OCI-LY7 (cell line): ENCODE measurements at regions not wholly inside any gene's neighbourhood (a gene's known extent, or its start where the extent isn't known, plus 50 kb on each side); places are given as distances from the start of the nearest gene placed in this dataset.

Experiments
- BruUV-seq: library from RNA; stranded (reverse); fragments of 400-500 nt; replicated peaks from 2 replicates; lab custom pipeline; 2021; lab: Mats Ljungman, UMichigan
- CTCF ChIA-PET: fragments of 300-600 bp; sonication (Branson Sonifier 250); formaldehyde crosslinking; loops from one replicate; lab custom pipeline; 2022; ENCODE audit warnings: antibody characterized with exemption; ENCODE audit not compliant: unreplicated experiment; lab: Charles Lee
- POLR2A ChIA-PET: fragments of 300-600 bp; sonication (Branson Sonifier 250); formaldehyde crosslinking; loops from one replicate; lab custom pipeline; 2022; ENCODE audit warnings: antibody characterized with exemption; lab: Charles Lee
- DNase-seq: peaks from one replicate; pipeline ENCODE4 v3.0.0-alpha.2; 2015; ENCODE audit warnings: low spot score
- H2AFZ ChIP-seq: fragments of 200-600 bp; sonication (generic), shearing (Covaris generic); 2 replicates; pipeline ENCODE4 v1.6.1; 2014; ENCODE audit warnings: mild to moderate bottlenecking, antibody characterized with exemption, low read length, moderate library complexity
- H3K27ac ChIP-seq: fragments of 200-600 bp; sonication (generic); 2 replicates; pipeline ENCODE4 v1.5.1; 2014; ENCODE audit warnings: mixed run types, low read depth, mild to moderate bottlenecking, moderate library complexity, low read length, inconsistent platforms; ENCODE audit not compliant: poor library complexity, severe bottlenecking
- H3K36me3 ChIP-seq: fragments of 200-600 bp; sonication (generic); 2 replicates; pipeline ENCODE4 v1.6.1; 2014; ENCODE audit warnings: mild to moderate bottlenecking, antibody characterized with exemption, low read length, moderate library complexity, mixed read lengths; ENCODE audit not compliant: insufficient read depth
- H3K4me1 ChIP-seq: fragments of 200-600 bp; sonication (generic); 2 replicates; pipeline ENCODE4 v1.5.1; 2014; ENCODE audit warnings: mild to moderate bottlenecking, low read length; ENCODE audit not compliant: insufficient read depth, poor library complexity, severe bottlenecking
- H3K4me2 ChIP-seq: fragments of 200-600 bp; sonication (generic); 2 replicates; pipeline ENCODE4 v1.6.1; 2014; ENCODE audit warnings: mild to moderate bottlenecking, low read length
- H3K4me3 ChIP-seq: fragments of 200-600 bp; sonication (generic); 2 replicates; pipeline ENCODE4 v1.5.1; 2014; ENCODE audit warnings: mild to moderate bottlenecking, low read depth, low read length; ENCODE audit not compliant: poor library complexity, severe bottlenecking
- H3K79me2 ChIP-seq: fragments of 200-600 bp; sonication (generic); 2 replicates; pipeline ENCODE4 v1.6.1; 2016; ENCODE audit warnings: low read depth, mild to moderate bottlenecking, low read length, moderate library complexity, mixed read lengths; ENCODE audit not compliant: insufficient read depth
- H3K9me2 ChIP-seq: fragments of 200-600 bp; sonication (generic); 2 replicates; pipeline ENCODE4 v1.6.1; 2016; ENCODE audit warnings: mild to moderate bottlenecking, low read length, mixed read lengths; ENCODE audit not compliant: insufficient read depth
- H3K9me3 ChIP-seq: fragments of 200-600 bp; sonication (generic); 2 replicates; pipeline ENCODE4 v1.6.1; 2014; ENCODE audit warnings: mild to moderate bottlenecking, mixed run types, low read length, mixed read lengths
- H4K20me1 ChIP-seq: fragments of 200-600 bp; sonication (generic); 2 replicates; pipeline ENCODE4 v1.6.1; 2014; ENCODE audit warnings: mild to moderate bottlenecking, antibody characterized with exemption, low read length, moderate library complexity, mixed read lengths; ENCODE audit not compliant: insufficient read depth
- CTCF ChIP-seq: fragments of 200-600 bp; sonication (generic); conservative IDR thresholded peaks from 2 replicates; pipeline ENCODE4 v1.5.1; 2014; ENCODE audit warnings: mild to moderate bottlenecking, antibody characterized with exemption, low read length, moderate library complexity, mixed read lengths
- EZH2phosphoT487 ChIP-seq: fragments of 200-600 bp; sonication (generic); IDR thresholded peaks from 2 replicates; pipeline ENCODE4 v1.6.1; 2018; ENCODE audit warnings: low read depth, borderline replicate concordance, mild to moderate bottlenecking, mixed run types, antibody characterized with exemption, low read length, moderate library complexity, mixed read lengths
- intact Hi-C: fragments of 100-400 bp; cut with micrococcal nuclease; formaldehyde crosslinking; loops from one replicate; pipeline ENCODE4 v1.10.0; 2022; ENCODE audit not compliant: unreplicated experiment

- CTCF ChIA-PET, result no interaction called here
- Histone ChIP-seq H3K36me3 (no peaks in the 10 kb centered on the region), H4K20me1 (no peaks in the 10 kb centered on the region), H3K9me2 (no peaks in the 10 kb centered on the region), H3K9me3 (no peaks in the 10 kb centered on the region), H3K79me2 (no peaks in the 10 kb centered on the region), H3K4me3 (no peak overlapping the region), H3K27ac (no peak overlapping the region), H2AFZ (no peak overlapping the region), H3K4me1 (peaks cover 7% of the 10 kb centered on the region), H3K4me2 (no peak overlapping the region)
- no TSS peak for BruUV-seq
- POLR2A ChIA-PET, result interaction anchor here (0.7 kb wide), 1 partner anchor 311 kb away, joined by 3 read pairs; no protein-coding TSS in a partner anchor
- DNase-seq, result no peak
- intact Hi-C loops, result no loop called here
- TF ChIP-seq EZH2phosphoT487 (no peak), CTCF (no peak)
These were observed 316.0 kb downstream of the TXNL1 start for GRCh38 chr18:56322406-56322805.

- intact Hi-C loops, result no loop called here
- DNase-seq, result no peak
- ChIA-PET POLR2A (no interaction called here), CTCF (no interaction called here)
- Histone ChIP-seq H3K9me3 (no peaks in the 10 kb centered on the region), H3K4me2 (no peak overlapping the region), H3K4me3 (no peak overlapping the region), H3K79me2 (no peaks in the 10 kb centered on the region), H2AFZ (no peak overlapping the region), H4K20me1 (no peaks in the 10 kb centered on the region), H3K4me1 (peaks cover 7% of the 10 kb centered on the region), H3K36me3 (no peaks in the 10 kb centered on the region), H3K27ac (no peak overlapping the region), H3K9me2 (no peaks in the 10 kb centered on the region)
- no TSS peak for BruUV-seq
- TF ChIP-seq EZH2phosphoT487, result no peak
- no peak for TF ChIP-seq CTCF
These were observed 316.9 kb downstream of the TXNL1 start for GRCh38 chr18:56321470-56321869.

DNA sequence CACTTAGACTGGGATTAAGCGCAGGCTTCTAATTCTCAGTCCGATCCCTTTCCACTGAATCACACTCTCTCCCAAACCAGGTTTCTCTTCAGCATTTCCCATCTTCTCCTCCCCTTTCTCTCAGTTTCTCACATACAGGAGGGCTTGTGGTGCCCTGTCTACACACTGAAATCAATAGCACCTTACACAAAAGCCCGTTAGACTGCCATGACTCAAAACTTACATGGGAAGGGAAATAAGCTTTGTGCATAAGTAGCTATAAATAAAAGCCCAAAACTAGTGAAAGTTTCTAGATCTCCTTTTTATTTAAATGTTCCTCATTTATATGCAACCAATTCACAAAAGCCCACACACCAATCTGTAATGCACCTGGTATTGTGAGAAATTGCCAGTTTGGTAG, 318.4 kb downstream of the TXNL1 start:
- Histone ChIP-seq H3K4me2 (no peak overlapping the region), H3K27ac (no peak overlapping the region), H3K4me3 (no peak overlapping the region), H2AFZ (no peak overlapping the region), H3K4me1 (peaks cover 7% of the 10 kb centered on the region), H3K79me2 (no peaks in the 10 kb centered on the region), H3K9me3 (no peaks in the 10 kb centered on the region), H3K9me2 (no peaks in the 10 kb centered on the region), H3K36me3 (no peaks in the 10 kb centered on the region), H4K20me1 (no peaks in the 10 kb centered on the region)
- ChIA-PET POLR2A (no interaction called here), CTCF (no interaction called here)
- no peak for DNase-seq
- intact Hi-C loops, result no loop called here
- no peak for TF ChIP-seq CTCF
- no peak for TF ChIP-seq EZH2phosphoT487
- no TSS peak for BruUV-seq
